Gastroesophageal sphincter (tissue), 4 donors: ENCODE measurements at regions not wholly inside any gene's neighbourhood (a gene's known extent, or its start where the extent isn't known, plus 50 kb on each side); places are given as distances from the start of the nearest gene placed in this dataset.

Experiments used
- ATAC-seq: fragments of 150-250 bp; one replicate; pipeline ENCODE4 v1.9.1; 2016; ENCODE audit warnings: mild to moderate bottlenecking, moderate library complexity
- H3K27ac ChIP-seq, 4 donors: fragments of 200-600 bp; sonication (generic) in 3 of 4; 1 replicate in 3 of 4; 2 replicates in 1 of 4; pipeline ENCODE4 v1.5.1; 2016 to 2019
- H3K27me3 ChIP-seq: fragments of 200-600 bp; sonication (generic); one replicate; pipeline ENCODE4 v1.5.1; 2019
- H3K36me3 ChIP-seq, 2 donors: fragments of 200-600 bp; sonication (generic); one replicate each; pipeline ENCODE4 v1.5.1; 2019; ENCODE audit warnings: control low read depth in 1 of 2
- H3K4me1 ChIP-seq, 3 donors: fragments of 200-600 bp; sonication (generic); 1 replicate in 2 of 3; 2 replicates in 1 of 3; pipeline ENCODE4 v1.5.1; 2016 to 2019; ENCODE audit warnings: control low read depth in 2 of 3
- H3K4me3 ChIP-seq, 2 donors: fragments of 200-600 bp; sonication (generic); one replicate each; pipeline ENCODE4 v1.5.1; 2019; ENCODE audit warnings: mild to moderate bottlenecking in 1 of 2, moderate library complexity in 1 of 2
- H3K9me3 ChIP-seq, 3 donors: fragments of 200-600 bp; sonication (generic); one replicate each; pipeline ENCODE4 v1.5.1; 2017 to 2019; ENCODE audit warnings: control low read depth in 2 of 3
- CTCF ChIP-seq, 4 experiments: fragments of 200-600 bp in 2 of 4; fragments of 450-650 bp in 2 of 4; sonication (generic) in 1 of 4; IDR thresholded peaks; one replicate each; pipeline ENCODE4 v1.5.1; 2017 to 2019; ENCODE audit warnings: antibody characterized with exemption in 4 of 4, mild to moderate bottlenecking in 2 of 4, moderate library complexity in 2 of 4
- EP300 ChIP-seq: sonication (generic); formaldehyde crosslinking; IDR thresholded peaks from one replicate; pipeline ENCODE4 v1.6.1; 2017; ENCODE audit warnings: antibody characterized with exemption, mild to moderate bottlenecking
- POLR2A ChIP-seq, 2 donors: fragments of 450-650 bp; IDR thresholded peaks; one replicate each; pipeline ENCODE4 v1.6.1; 2017; ENCODE audit warnings: antibody characterized with exemption in 2 of 2, mild to moderate bottlenecking in 2 of 2, moderate library complexity in 1 of 2
- POLR2AphosphoS5 ChIP-seq: sonication (generic); formaldehyde crosslinking; IDR thresholded peaks from one replicate; pipeline ENCODE4 v1.6.1; 2017; ENCODE audit warnings: antibody characterized with exemption
- WGBS, 2 donors: methylation state at CpG; one replicate each; pipeline ENCODE4 v1.1.5; 2018; ENCODE audit warnings: low coverage in 1 of 2; 5-methylcytosine and 5-hydroxymethylcytosine counted together

DNA sequence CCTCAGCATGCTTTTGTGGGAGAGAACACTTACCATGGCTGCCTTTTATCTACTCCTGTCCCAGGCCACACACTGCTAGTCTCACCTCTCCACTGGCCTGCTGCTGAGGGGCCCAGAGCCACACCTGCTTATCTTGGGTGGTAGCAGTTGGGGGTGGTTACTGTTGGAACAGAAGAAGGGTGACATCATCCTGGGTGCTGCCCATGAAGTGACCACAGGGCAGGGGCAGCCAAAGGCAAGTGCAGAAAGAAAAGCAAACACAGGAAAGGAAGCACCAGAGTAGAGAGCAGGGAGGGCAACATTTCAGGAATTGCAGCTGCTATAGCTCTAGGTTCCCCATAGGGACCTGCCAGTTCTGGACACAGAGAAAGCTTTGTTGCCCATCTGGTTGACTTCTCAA is 345.2 kb downstream of the VPS13C start:
- no peak overlapping the region for H3K4me3 ChIP-seq
- no peaks in the 10 kb centered on the region for H3K36me3 ChIP-seq
- H3K27ac ChIP-seq, result no peak overlapping the region
- H3K9me3 ChIP-seq, result no peaks in the 10 kb centered on the region
- no peak for ATAC-seq
- H3K27me3 ChIP-seq, result no peaks in the 10 kb centered on the region
- TF ChIP-seq CTCF (IDR thresholded peaks at IDR 0.05), result no peak
- TF ChIP-seq POLR2A (IDR thresholded peaks at IDR 0.05), result no peak
- no peak for TF ChIP-seq EP300
- TF ChIP-seq POLR2AphosphoS5, result no peak
- no peaks in the 10 kb centered on the region for H3K4me1 ChIP-seq

DNA sequence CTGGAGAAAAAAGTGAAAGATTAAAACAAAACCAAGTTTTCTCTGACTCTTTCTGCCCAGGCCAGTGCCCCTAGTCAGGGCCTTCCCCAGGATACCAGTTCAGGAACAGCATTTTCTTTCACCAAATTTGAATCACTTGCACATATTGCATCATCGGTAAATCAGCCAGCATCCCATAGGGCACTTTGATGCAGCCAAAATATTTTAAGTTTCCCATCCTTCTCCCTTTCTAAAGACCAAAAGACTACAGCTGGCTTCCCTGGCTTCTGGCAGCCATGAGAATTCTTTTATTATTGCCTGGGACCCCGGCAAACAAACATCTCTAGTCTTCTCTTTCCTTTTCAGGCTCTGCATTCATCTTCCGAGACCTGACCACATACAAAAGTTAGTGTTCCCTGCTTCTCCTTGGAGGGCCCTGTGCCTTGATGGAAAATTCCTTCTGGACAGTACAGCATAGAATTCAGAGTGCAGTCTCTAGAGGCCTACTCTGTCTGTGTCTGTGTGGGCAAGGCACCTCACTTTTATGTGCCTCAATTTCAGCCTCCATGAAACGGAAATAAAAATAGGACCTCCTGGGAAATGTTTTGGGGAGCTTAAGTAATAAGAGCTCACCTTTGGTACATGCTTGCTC is 348.0 kb downstream of the VPS13C start:
- Histone ChIP-seq H3K4me3 (no peak overlapping the region), H3K36me3 (no peaks in the 10 kb centered on the region), H3K27me3 (no peaks in the 10 kb centered on the region), H3K4me1 (no peaks in the 10 kb centered on the region), H3K9me3 (no peaks in the 10 kb centered on the region), H3K27ac (no peak overlapping the region)
- TF ChIP-seq POLR2A (IDR thresholded peaks at IDR 0.05) (no peak), POLR2AphosphoS5 (no peak), EP300 (no peak), CTCF (IDR thresholded peaks at IDR 0.05) (no peak)
- WGBS, 2 donors, result 80 to 86% methylated on average over 2 to 4 of the region's 4 CpGs
- ATAC-seq, result no peak

- ATAC-seq, result no peak
- Histone ChIP-seq H3K9me3 (peaks cover 0 to 5% (median 0%) of the 10 kb centered on the region in 3 donors), H3K36me3 (no peaks in the 10 kb centered on the region), H3K4me1 (no peaks in the 10 kb centered on the region), H3K27me3 (no peaks in the 10 kb centered on the region), H3K4me3 (no peak overlapping the region), H3K27ac (no peak overlapping the region)
- 42 to 81% methylated on average over 2 of the region's 3 CpGs for WGBS, 2 donors
- TF ChIP-seq POLR2A (IDR thresholded peaks at IDR 0.05) (no peak), POLR2AphosphoS5 (no peak), EP300 (no peak), CTCF (IDR thresholded peaks at IDR 0.05) (no peak)
Measured at GRCh38 chr15:61702224-61703020, 357.8 kb downstream of the VPS13C start.

GRCh38 chr15:61701455-61701854 is 358.8 kb downstream of the VPS13C start:
- Histone ChIP-seq H3K27me3 (no peaks in the 10 kb centered on the region), H3K36me3 (no peaks in the 10 kb centered on the region), H3K9me3 (peaks cover 0 to 5% (median 0%) of the 10 kb centered on the region in 3 donors), H3K4me3 (no peak overlapping the region), H3K27ac (no peak overlapping the region), H3K4me1 (no peaks in the 10 kb centered on the region)
- no peak for ATAC-seq
- TF ChIP-seq POLR2A (IDR thresholded peaks at IDR 0.05) (no peak), POLR2AphosphoS5 (no peak), CTCF (IDR thresholded peaks at IDR 0.05) (no peak), EP300 (no peak)
- 83 to 94% methylated on average over 2 to 4 of the region's 4 CpGs for WGBS, 2 donors

- H3K4me3 ChIP-seq, result no peak overlapping the region
- WGBS, 2 donors, result 75 to 77% methylated on average over 6 of the region's 6 CpGs
Measured at GRCh38 chr15:61700803-61701202, 359.4 kb downstream of the VPS13C start.

More at GRCh38 chr15:61700803-61701202, 359.4 kb downstream of the VPS13C start:
- ATAC-seq, result no peak
- Histone ChIP-seq H3K9me3 (peaks cover 0 to 5% (median 0%) of the 10 kb centered on the region in 3 donors), H3K4me1 (no peaks in the 10 kb centered on the region), H3K27me3 (no peaks in the 10 kb centered on the region), H3K36me3 (no peaks in the 10 kb centered on the region), H3K27ac (no peak overlapping the region)
- no peak for TF ChIP-seq CTCF (IDR thresholded peaks at IDR 0.05)
- no peak for TF ChIP-seq POLR2A (IDR thresholded peaks at IDR 0.05)
- TF ChIP-seq POLR2AphosphoS5, result no peak
- TF ChIP-seq EP300, result no peak
